ENCODE measurements at regions not wholly inside any gene's neighbourhood (a gene's known extent, or its start where the extent isn't known, plus 50 kb on each side); places are given as distances from the start of the nearest gene placed in this dataset.

- no peak overlapping the region for H3K27ac ChIP-seq (ENCODE audit: low read depth, low read length, poor library complexity, severe bottlenecking)
- BruUV-seq (replicated peaks), result no TSS peak
- H3K79me2 ChIP-seq (ENCODE audit: insufficient read depth, low read depth, low read length), result no peaks in the 10 kb centered on the region
- no peak overlapping the region for H2AFZ ChIP-seq (ENCODE audit: low read length)
- no peak overlapping the region for H3K4me3 ChIP-seq (ENCODE audit: low read depth, low read length, poor library complexity, severe bottlenecking)
- no peak overlapping the region for H3K4me2 ChIP-seq (ENCODE audit: low read length)
- intact Hi-C loops (cut with micrococcal nuclease; ENCODE audit: unreplicated experiment), result no loop called here
- H3K4me1 ChIP-seq (ENCODE audit: insufficient read depth, low read length, poor library complexity, severe bottlenecking), result no peaks in the 10 kb centered on the region
- H3K9me3 ChIP-seq (ENCODE audit: low read length), result no peaks in the 10 kb centered on the region
- CTCF ChIA-PET (ENCODE audit: unreplicated experiment), result no interaction called here
- H3K9me2 ChIP-seq (ENCODE audit: insufficient read depth, low read length), result no peaks in the 10 kb centered on the region
- POLR2A ChIA-PET, result interaction anchor here (1.1 kb wide), 1 partner anchor 12 kb away, joined by 3 read pairs; no protein-coding TSS in a partner anchor
- no peak for DNase-seq (ENCODE audit: low spot score)
- TF ChIP-seq CTCF (conservative IDR thresholded peaks at IDR 0.05; ENCODE audit: low read length) (no peak), EZH2phosphoT487 (IDR thresholded peaks at IDR 0.05; ENCODE audit: borderline replicate concordance, low read depth, low read length) (no peak)
- no peaks in the 10 kb centered on the region for H4K20me1 ChIP-seq (ENCODE audit: insufficient read depth, low read length)
- no peaks in the 10 kb centered on the region for H3K36me3 ChIP-seq (ENCODE audit: insufficient read depth, low read length)
Observed at GRCh38 chr2:181817509-181817908, 74.0 kb upstream of the ITPRID2 start.

GRCh38 chr2:181818058-181818680 is 73.4 kb upstream of the ITPRID2 start:
- ChIA-PET POLR2A (interaction anchor here (0.8 to 1.1 kb wide), 2 partner anchors 13 to 142 kb away, joined by 3 to 5 read pairs; no protein-coding TSS in a partner anchor), CTCF (ENCODE audit: unreplicated experiment) (no interaction called here)
- Histone ChIP-seq H3K36me3 (ENCODE audit: insufficient read depth, low read length) (no peaks in the 10 kb centered on the region), H3K9me2 (ENCODE audit: insufficient read depth, low read length) (no peaks in the 10 kb centered on the region), H3K27ac (ENCODE audit: low read depth, low read length, poor library complexity, severe bottlenecking) (no peak overlapping the region), H4K20me1 (ENCODE audit: insufficient read depth, low read length) (no peaks in the 10 kb centered on the region), H3K4me3 (ENCODE audit: low read depth, low read length, poor library complexity, severe bottlenecking) (no peak overlapping the region), H3K79me2 (ENCODE audit: insufficient read depth, low read depth, low read length) (no peaks in the 10 kb centered on the region), H3K9me3 (ENCODE audit: low read length) (no peaks in the 10 kb centered on the region), H3K4me2 (ENCODE audit: low read length) (no peak overlapping the region), H2AFZ (ENCODE audit: low read length) (no peak overlapping the region), H3K4me1 (ENCODE audit: insufficient read depth, low read length, poor library complexity, severe bottlenecking) (no peaks in the 10 kb centered on the region)
- no TSS peak for BruUV-seq (replicated peaks)
- intact Hi-C loops (cut with micrococcal nuclease; ENCODE audit: unreplicated experiment), result no loop called here
- TF ChIP-seq EZH2phosphoT487 (IDR thresholded peaks at IDR 0.05; ENCODE audit: borderline replicate concordance, low read depth, low read length) (no peak), CTCF (conservative IDR thresholded peaks at IDR 0.05; ENCODE audit: low read length) (no peak)
- DNase-seq (ENCODE audit: low spot score), result no peak

- no peaks in the 10 kb centered on the region for H3K79me2 ChIP-seq (ENCODE audit: insufficient read depth, low read depth, low read length)
- H3K9me2 ChIP-seq (ENCODE audit: insufficient read depth, low read length), result no peaks in the 10 kb centered on the region
- no peaks in the 10 kb centered on the region for H3K36me3 ChIP-seq (ENCODE audit: insufficient read depth, low read length)
- no peak overlapping the region for H3K4me2 ChIP-seq (ENCODE audit: low read length)
- H3K4me3 ChIP-seq (ENCODE audit: low read depth, low read length, poor library complexity, severe bottlenecking), result no peak overlapping the region
- no peak overlapping the region for H3K27ac ChIP-seq (ENCODE audit: low read depth, low read length, poor library complexity, severe bottlenecking)
- POLR2A ChIA-PET, result interaction anchor here (0.8 kb wide), 1 partner anchor 142 kb away, joined by 5 read pairs; no protein-coding TSS in a partner anchor
- intact Hi-C loops (cut with micrococcal nuclease; ENCODE audit: unreplicated experiment), result no loop called here
- H3K4me1 ChIP-seq (ENCODE audit: insufficient read depth, low read length, poor library complexity, severe bottlenecking), result no peaks in the 10 kb centered on the region
- CTCF ChIA-PET (ENCODE audit: unreplicated experiment), result no interaction called here
- TF ChIP-seq CTCF (conservative IDR thresholded peaks at IDR 0.05; ENCODE audit: low read length), result no peak
- no peak for TF ChIP-seq EZH2phosphoT487 (IDR thresholded peaks at IDR 0.05; ENCODE audit: borderline replicate concordance, low read depth, low read length)
- H3K9me3 ChIP-seq (ENCODE audit: low read length), result no peaks in the 10 kb centered on the region
- H2AFZ ChIP-seq (ENCODE audit: low read length), result no peak overlapping the region
- BruUV-seq (replicated peaks), result no TSS peak
- no peaks in the 10 kb centered on the region for H4K20me1 ChIP-seq (ENCODE audit: insufficient read depth, low read length)
- no peak for DNase-seq (ENCODE audit: low spot score)
Observed at GRCh38 chr2:181818840-181819239, 72.7 kb upstream of the ITPRID2 start.

Measured in OCI-LY7 (cell line).